Memory B cell (primary cell): ENCODE measurements at regions not wholly inside any gene's neighbourhood (a gene's known extent, or its start where the extent isn't known, plus 50 kb on each side); places are given as distances from the start of the nearest gene placed in this dataset.

ENCODE experiments used
- ATAC-seq: fragments of 150-1000 bp; cut with Tn5 transposase; 2 replicates; pipeline ENCODE4 v1.10.0; 2021; ENCODE audit warnings: low read depth, mild to moderate bottlenecking, moderate library complexity
- DNase-seq, 2 donors: peaks; one replicate each; pipeline ENCODE4 v3.0.0; 2022; ENCODE audit warnings: low spot score in 2 of 2
- H3K27ac Mint-ChIP-seq: one replicate; pipeline ENCODE4 v1.8.0; 2022; ENCODE audit warnings: mild to moderate bottlenecking, moderate library complexity, mixed read lengths
- H3K27me3 Mint-ChIP-seq: one replicate; pipeline ENCODE4 v1.8.0; 2022; ENCODE audit warnings: mixed read lengths
- H3K36me3 Mint-ChIP-seq: one replicate; pipeline ENCODE4 v1.8.0; 2022; ENCODE audit warnings: mild to moderate bottlenecking, mixed read lengths
- H3K4me1 Mint-ChIP-seq: one replicate; pipeline ENCODE4 v1.8.0; 2022; ENCODE audit warnings: mixed read lengths
- H3K4me3 Mint-ChIP-seq: one replicate; pipeline ENCODE4 v1.8.0; 2022; ENCODE audit warnings: mild to moderate bottlenecking, moderate library complexity, mixed read lengths
- H3K9me3 Mint-ChIP-seq: one replicate; pipeline ENCODE4 v1.8.0; 2022; ENCODE audit warnings: mixed read lengths

GRCh38 chr4:175273995-175274753 lies 356.0 kb downstream of the ADAM29 start:
- Mint-ChIP-seq H3K36me3 (no peaks in the 10 kb centered on the region), H3K9me3 (peaks cover 2% of the 10 kb centered on the region), H3K27ac (no peak overlapping the region), H3K4me1 (no peaks in the 10 kb centered on the region), H3K4me3 (no peak overlapping the region), H3K27me3 (no peaks in the 10 kb centered on the region)
- no peak for DNase-seq
- ATAC-seq: no peak

GRCh38 chr4:175277816-175278215 lies 359.7 kb downstream of the ADAM29 start:
- Mint-ChIP-seq H3K9me3 (peaks cover 4% of the 10 kb centered on the region), H3K36me3 (no peaks in the 10 kb centered on the region), H3K4me1 (no peaks in the 10 kb centered on the region), H3K27me3 (no peaks in the 10 kb centered on the region), H3K4me3 (no peak overlapping the region), H3K27ac (no peak overlapping the region)
- ATAC-seq (no peak), DNase-seq (no peak)

GRCh38 chr4:175280153-175280552 lies 362.0 kb downstream of the ADAM29 start:
- no peaks in the 10 kb centered on the region for H3K27me3 Mint-ChIP-seq
- ATAC-seq (no peak), DNase-seq (no peak)
- no peaks in the 10 kb centered on the region for H3K36me3 Mint-ChIP-seq
- H3K9me3 Mint-ChIP-seq: peaks cover 4% of the 10 kb centered on the region
- H3K4me1 Mint-ChIP-seq: no peaks in the 10 kb centered on the region
- H3K27ac Mint-ChIP-seq: no peak overlapping the region
- H3K4me3 Mint-ChIP-seq: no peak overlapping the region

- H3K36me3 Mint-ChIP-seq: no peaks in the 10 kb centered on the region
- peaks cover 6% of the 10 kb centered on the region for H3K9me3 Mint-ChIP-seq
- H3K4me3 Mint-ChIP-seq: no peak overlapping the region
- no peaks in the 10 kb centered on the region for H3K4me1 Mint-ChIP-seq
- no peaks in the 10 kb centered on the region for H3K27me3 Mint-ChIP-seq
- no peak overlapping the region for H3K27ac Mint-ChIP-seq
- DNase-seq (no peak), ATAC-seq (no peak)
These were observed 363.7 kb downstream of the ADAM29 start for GRCh38 chr4:175281894-175282293.

- Mint-ChIP-seq H3K27me3 (no peaks in the 10 kb centered on the region), H3K27ac (no peak overlapping the region), H3K9me3 (peaks cover 7% of the 10 kb centered on the region), H3K4me3 (no peak overlapping the region), H3K36me3 (no peaks in the 10 kb centered on the region), H3K4me1 (no peaks in the 10 kb centered on the region)
- ATAC-seq (no peak), DNase-seq (no peak)
These were observed 364.2 kb downstream of the ADAM29 start for GRCh38 chr4:175282407-175282806.

GRCh38 chr4:175290401-175290800 lies 372.2 kb downstream of the ADAM29 start:
- Mint-ChIP-seq H3K27me3 (no peaks in the 10 kb centered on the region), H3K27ac (no peak overlapping the region), H3K4me1 (no peaks in the 10 kb centered on the region), H3K36me3 (no peaks in the 10 kb centered on the region), H3K4me3 (no peak overlapping the region), H3K9me3 (peaks cover 4% of the 10 kb centered on the region)
- DNase-seq (no peak), ATAC-seq (no peak)

- peaks cover 2% of the 10 kb centered on the region for H3K9me3 Mint-ChIP-seq
These were observed 379.9 kb downstream of the ADAM29 start for GRCh38 chr4:175297965-175298565.

GRCh38 chr4:175306436-175306835 lies 388.3 kb downstream of the ADAM29 start:
- Mint-ChIP-seq H3K4me1 (peaks cover 2% of the 10 kb centered on the region), H3K4me3 (no peak overlapping the region), H3K27ac (no peak overlapping the region), H3K9me3 (peaks cover 2% of the 10 kb centered on the region), H3K27me3 (no peaks in the 10 kb centered on the region), H3K36me3 (no peaks in the 10 kb centered on the region)
- DNase-seq (no peak), ATAC-seq (no peak)

More at GRCh38 chr4:175297965-175298565, 379.9 kb downstream of the ADAM29 start:
- H3K4me1 Mint-ChIP-seq: peaks cover 8% of the 10 kb centered on the region
- no peaks in the 10 kb centered on the region for H3K36me3 Mint-ChIP-seq
- no peaks in the 10 kb centered on the region for H3K27me3 Mint-ChIP-seq
- H3K4me3 Mint-ChIP-seq: no peak overlapping the region
- H3K27ac Mint-ChIP-seq: no peak overlapping the region
- DNase-seq (no peak), ATAC-seq (no peak)

- no peaks in the 10 kb centered on the region for H3K36me3 Mint-ChIP-seq
- ATAC-seq: no peak
- no peak overlapping the region for H3K4me3 Mint-ChIP-seq
- peaks cover 2% of the 10 kb centered on the region for H3K9me3 Mint-ChIP-seq
- no peaks in the 10 kb centered on the region for H3K27me3 Mint-ChIP-seq
- H3K4me1 Mint-ChIP-seq: peaks cover 2% of the 10 kb centered on the region
- no peak for DNase-seq
- no peak overlapping the region for H3K27ac Mint-ChIP-seq
These were observed 389.2 kb downstream of the ADAM29 start for GRCh38 chr4:175307326-175307725.

GRCh38 chr4:175308236-175308635 lies 390.1 kb downstream of the ADAM29 start:
- no peaks in the 10 kb centered on the region for H3K27me3 Mint-ChIP-seq
- DNase-seq (no peak), ATAC-seq (no peak)
- no peak overlapping the region for H3K27ac Mint-ChIP-seq
- peaks cover 2% of the 10 kb centered on the region for H3K4me1 Mint-ChIP-seq
- no peak overlapping the region for H3K4me3 Mint-ChIP-seq
- H3K9me3 Mint-ChIP-seq: peaks cover 2% of the 10 kb centered on the region
- H3K36me3 Mint-ChIP-seq: no peaks in the 10 kb centered on the region

- Mint-ChIP-seq H3K9me3 (peaks cover 2% of the 10 kb centered on the region), H3K27ac (no peak overlapping the region), H3K36me3 (no peaks in the 10 kb centered on the region), H3K27me3 (no peaks in the 10 kb centered on the region), H3K4me1 (peaks cover 2% of the 10 kb centered on the region), H3K4me3 (no peak overlapping the region)
- DNase-seq (no peak), ATAC-seq (no peak)
These were observed 390.9 kb downstream of the ADAM29 start for GRCh38 chr4:175309041-175309440.

- DNase-seq: no peak
- H3K4me3 Mint-ChIP-seq: no peak overlapping the region
- peaks cover 2% of the 10 kb centered on the region for H3K36me3 Mint-ChIP-seq
- no peaks in the 10 kb centered on the region for H3K27me3 Mint-ChIP-seq
- ATAC-seq: no peak
- H3K4me1 Mint-ChIP-seq: peaks cover 2% of the 10 kb centered on the region
- H3K9me3 Mint-ChIP-seq: peaks cover 1% of the 10 kb centered on the region
- H3K27ac Mint-ChIP-seq: no peak overlapping the region
These were observed 407.1 kb downstream of the ADAM29 start for GRCh38 chr4:175325230-175325629.

- peaks cover 2% of the 10 kb centered on the region for H3K4me1 Mint-ChIP-seq
- peaks cover 2% of the 10 kb centered on the region for H3K36me3 Mint-ChIP-seq
- H3K9me3 Mint-ChIP-seq: peaks cover 1% of the 10 kb centered on the region
- DNase-seq: no peak
- no peak for ATAC-seq
- H3K27me3 Mint-ChIP-seq: no peaks in the 10 kb centered on the region
- no peak overlapping the region for H3K4me3 Mint-ChIP-seq
- no peak overlapping the region for H3K27ac Mint-ChIP-seq
These were observed 408.6 kb downstream of the ADAM29 start for GRCh38 chr4:175326796-175327195.

GRCh38 chr4:175330236-175330635 lies 412.1 kb downstream of the ADAM29 start:
- no peak for DNase-seq
- Mint-ChIP-seq H3K9me3 (no peaks in the 10 kb centered on the region), H3K27me3 (no peaks in the 10 kb centered on the region), H3K36me3 (no peaks in the 10 kb centered on the region), H3K4me1 (peaks cover 2% of the 10 kb centered on the region), H3K27ac (no peak overlapping the region), H3K4me3 (no peak overlapping the region)
- ATAC-seq: no peak

- Mint-ChIP-seq H3K4me3 (no peak overlapping the region), H3K27ac (no peak overlapping the region), H3K36me3 (no peaks in the 10 kb centered on the region), H3K4me1 (peaks cover 2% of the 10 kb centered on the region), H3K9me3 (no peaks in the 10 kb centered on the region), H3K27me3 (no peaks in the 10 kb centered on the region)
- ATAC-seq: no peak
- no peak for DNase-seq
These were observed 412.5 kb downstream of the ADAM29 start for GRCh38 chr4:175330652-175331051.
